ENCODE measurements at regions not wholly inside any gene's neighbourhood (a gene's known extent, or its start where the extent isn't known, plus 50 kb on each side); places are given as distances from the start of the nearest gene placed in this dataset.

DNA sequence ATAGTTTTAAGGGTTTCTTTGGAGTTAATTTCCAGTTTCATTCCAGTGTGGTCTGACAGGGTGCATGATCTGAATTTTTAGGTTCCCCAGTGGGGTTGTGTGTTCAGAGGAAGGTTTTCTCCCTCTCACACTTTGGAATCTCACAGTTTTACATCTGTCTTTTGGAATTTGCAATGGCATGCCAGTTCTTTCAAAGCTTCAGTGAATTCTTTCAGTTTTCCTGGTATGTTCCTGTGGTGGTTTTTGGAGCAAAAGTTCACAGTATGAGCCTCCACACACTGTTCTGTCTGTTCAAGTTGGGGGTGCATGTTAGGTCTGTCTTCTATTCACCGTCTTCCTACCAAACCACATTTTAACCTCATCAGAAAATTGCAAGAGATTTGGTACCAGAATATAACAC, 624.2 kb downstream of the KCTD16 start:
- Histone ChIP-seq H3K36me3 (ENCODE audit: control insufficient read depth, insufficient read depth, low read length) (no peaks in the 10 kb centered on the region), H3K4me3 (ENCODE audit: low read depth, low read length) (no peak overlapping the region), H3K27me3 (replicated peaks; ENCODE audit: control insufficient read depth, insufficient read depth, low read length) (no peaks in the 10 kb centered on the region), H3K9me3 (peaks cover 4% of the 10 kb centered on the region; the same call in 1 of the 2 replicates), H3K4me1 (no peaks in the 10 kb centered on the region)
- Mint-ChIP-seq H3K9me3 (ENCODE audit: unreplicated experiment) (peaks cover 16% of the 10 kb centered on the region), H3K4me1 (ENCODE audit: low read depth, unreplicated experiment) (no peaks in the 10 kb centered on the region), H3K36me3 (ENCODE audit: insufficient read depth, unreplicated experiment) (no peaks in the 10 kb centered on the region), H3K27me3 (ENCODE audit: insufficient read depth, unreplicated experiment) (peaks cover 5% of the 10 kb centered on the region), H3K27ac (ENCODE audit: unreplicated experiment) (no peak overlapping the region), H3K4me3 (ENCODE audit: unreplicated experiment) (no peak overlapping the region)
- no TSS peak for BruUV-seq (replicated peaks)
- no peak for TF ChIP-seq CTCF (IDR thresholded peaks at IDR 0.05; ENCODE audit: insufficient read depth in 1 of 2, low read depth in 1 of 2, low read length in 1 of 2, severe bottlenecking in 1 of 2, unreplicated experiment in 1 of 2)
- intact Hi-C loops (cut with micrococcal nuclease; ENCODE audit: unreplicated experiment), result no loop called here
- ChIA-PET CTCF (no interaction called here), POLR2A (no interaction called here)
- DNase-seq, result no peak

DNA sequence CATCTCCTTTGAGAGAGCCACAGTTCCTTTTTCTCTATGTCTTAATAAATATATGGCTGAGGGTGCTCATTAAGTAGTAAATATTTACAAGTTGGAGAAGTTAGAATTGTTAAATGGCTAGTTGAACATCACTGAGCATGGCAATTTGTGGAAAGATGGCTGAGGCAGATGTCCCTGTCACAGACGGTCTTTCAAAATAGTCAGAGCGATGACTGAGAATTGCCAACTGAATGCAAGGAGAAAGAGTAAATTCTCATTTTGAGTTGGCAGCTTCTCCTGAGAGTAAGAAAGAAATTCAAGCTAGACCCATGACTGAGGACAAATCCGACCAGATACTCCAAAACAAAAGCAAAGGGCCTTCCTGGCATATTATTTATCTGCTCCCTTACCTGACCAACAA, 617.9 kb downstream of the KCTD16 start:
- no peak for TF ChIP-seq CTCF (IDR thresholded peaks at IDR 0.05; ENCODE audit: insufficient read depth in 1 of 2, low read depth in 1 of 2, low read length in 1 of 2, severe bottlenecking in 1 of 2, unreplicated experiment in 1 of 2)
- no peak for DNase-seq
- Histone ChIP-seq H3K4me1 (no peaks in the 10 kb centered on the region), H3K9me3 (peaks cover 4% of the 10 kb centered on the region; the same call in 1 of the 2 replicates), H3K4me3 (ENCODE audit: low read depth, low read length) (no peak overlapping the region), H3K36me3 (ENCODE audit: control insufficient read depth, insufficient read depth, low read length) (no peaks in the 10 kb centered on the region), H3K27me3 (replicated peaks; ENCODE audit: control insufficient read depth, insufficient read depth, low read length) (no peaks in the 10 kb centered on the region; the same call in 1 of the 2 replicates)
- no peaks in the 10 kb centered on the region for H3K4me1 Mint-ChIP-seq (ENCODE audit: low read depth, unreplicated experiment)
- intact Hi-C loops (cut with micrococcal nuclease; ENCODE audit: unreplicated experiment), result no loop called here
- CTCF ChIA-PET, result no interaction called here
- no peak overlapping the region for H3K4me3 Mint-ChIP-seq (ENCODE audit: unreplicated experiment)
- peaks cover 16% of the 10 kb centered on the region for H3K9me3 Mint-ChIP-seq (ENCODE audit: unreplicated experiment)
- H3K27ac Mint-ChIP-seq (ENCODE audit: unreplicated experiment), result no peak overlapping the region
- POLR2A ChIA-PET, result no interaction called here
- no peaks in the 10 kb centered on the region for H3K36me3 Mint-ChIP-seq (ENCODE audit: insufficient read depth, unreplicated experiment)
- peaks cover 3% of the 10 kb centered on the region for H3K27me3 Mint-ChIP-seq (ENCODE audit: insufficient read depth, unreplicated experiment)
- no TSS peak for BruUV-seq (replicated peaks)

GRCh38 chr5:144788046-144788445, 617.4 kb downstream of the KCTD16 start:
- TF ChIP-seq CTCF (IDR thresholded peaks at IDR 0.05; ENCODE audit: insufficient read depth in 1 of 2, low read depth in 1 of 2, low read length in 1 of 2, severe bottlenecking in 1 of 2, unreplicated experiment in 1 of 2), result no peak
- Mint-ChIP-seq H3K27ac (ENCODE audit: unreplicated experiment) (no peak overlapping the region), H3K27me3 (ENCODE audit: insufficient read depth, unreplicated experiment) (peaks cover 3% of the 10 kb centered on the region), H3K36me3 (ENCODE audit: insufficient read depth, unreplicated experiment) (no peaks in the 10 kb centered on the region), H3K9me3 (ENCODE audit: unreplicated experiment) (peaks cover 16% of the 10 kb centered on the region), H3K4me3 (ENCODE audit: unreplicated experiment) (no peak overlapping the region), H3K4me1 (ENCODE audit: low read depth, unreplicated experiment) (no peaks in the 10 kb centered on the region)
- POLR2A ChIA-PET, result no interaction called here
- CTCF ChIA-PET, result no interaction called here
- Histone ChIP-seq H3K4me3 (ENCODE audit: low read depth, low read length) (no peak overlapping the region), H3K27me3 (replicated peaks; ENCODE audit: control insufficient read depth, insufficient read depth, low read length) (no peaks in the 10 kb centered on the region; the same call in 1 of the 2 replicates), H3K36me3 (ENCODE audit: control insufficient read depth, insufficient read depth, low read length) (no peaks in the 10 kb centered on the region), H3K9me3 (peaks cover 4% of the 10 kb centered on the region; the same call in 1 of the 2 replicates), H3K4me1 (no peaks in the 10 kb centered on the region)
- DNase-seq, result no peak
- no TSS peak for BruUV-seq (replicated peaks)
- intact Hi-C loops (cut with micrococcal nuclease; ENCODE audit: unreplicated experiment), result no loop called here
